IMR-90 (cell line): ENCODE measurements at regions not wholly inside any gene's neighbourhood (a gene's known extent, or its start where the extent isn't known, plus 50 kb on each side); places are given as distances from the start of the nearest gene placed in this dataset.

Experiments used
- ATAC-seq: fragments of 200-7000 bp; cut with Tn5 transposase; 2 replicates; pipeline ENCODE4 v1.9.1; 2020; ENCODE audit warnings: low read depth, mild to moderate bottlenecking, moderate library complexity
- BruUV-seq: library from RNA; stranded (reverse); fragments of 400-500 nt; replicated peaks from 2 replicates; lab custom pipeline; 2021; lab: Mats Ljungman, UMichigan
- CTCF ChIA-PET: fragments of 300-600 bp; formaldehyde crosslinking; extraction: SDS; loops from one replicate; lab custom pipeline; 2021; ENCODE audit warnings: antibody characterized with exemption; lab: Yijun Ruan, JAX
- POLR2A ChIA-PET: fragments of 300-600 bp; sonication (Branson Sonifier 250); formaldehyde crosslinking; loops from one replicate; lab custom pipeline; 2022; ENCODE audit warnings: antibody characterized with exemption; ENCODE audit not compliant: unreplicated experiment; lab: Charles Lee
- DNase-seq: peaks from one replicate; pipeline ENCODE4 v3.0.0; 2013
- H2AFZ ChIP-seq: replicated peaks from 2 replicates; pipeline ENCODE3; 2013; ENCODE audit warnings: low read length, mild to moderate bottlenecking; ENCODE audit not compliant: poor library complexity
- H2AK5ac ChIP-seq: 2 replicates; pipeline ENCODE4 v1.6.1; 2013; ENCODE audit warnings: low read depth, low read length, inconsistent platforms
- H2AK9ac ChIP-seq: replicated peaks from 2 replicates; pipeline ENCODE3; 2013; ENCODE audit warnings: mild to moderate bottlenecking, low read depth, low read length, moderate library complexity; ENCODE audit not compliant: poor library complexity
- H2BK120ac ChIP-seq: 2 replicates; pipeline ENCODE4 v1.6.1; 2013; ENCODE audit warnings: low read depth, low read length, inconsistent platforms
- H2BK15ac ChIP-seq: 3 replicates; pipeline ENCODE4 v1.6.1; 2013; ENCODE audit warnings: low read depth, low read length, inconsistent platforms
- H2BK20ac ChIP-seq: 2 replicates; pipeline ENCODE4 v1.6.1; 2013; ENCODE audit warnings: low read depth, mild to moderate bottlenecking, inconsistent platforms, low read length, moderate library complexity
- H2BK5ac ChIP-seq: 2 replicates; pipeline ENCODE4 v1.6.1; 2013; ENCODE audit warnings: mild to moderate bottlenecking, low read depth, low read length, inconsistent platforms; ENCODE audit not compliant: poor library complexity, severe bottlenecking
- H3K14ac ChIP-seq: replicated peaks from 2 replicates; pipeline ENCODE4 v1.6.1; 2013; ENCODE audit warnings: low read depth, low read length, inconsistent platforms
- H3K18ac ChIP-seq: 2 replicates; pipeline ENCODE4 v1.6.1; 2013; ENCODE audit warnings: low read depth, low read length, control low read depth
- H3K23ac ChIP-seq: 2 replicates; pipeline ENCODE4 v1.6.1; 2013; ENCODE audit warnings: low read depth, low read length, inconsistent platforms
- H3K27ac ChIP-seq: 2 replicates; pipeline ENCODE4 v1.5.1; 2013; ENCODE audit warnings: mild to moderate bottlenecking, control low read depth, low read length; ENCODE audit not compliant: insufficient read depth
- H3K27me3 ChIP-seq: 2 replicates; pipeline ENCODE4 v1.6.1; 2013; ENCODE audit warnings: low read length; ENCODE audit not compliant: control insufficient read depth, insufficient read depth
- H3K36me3 ChIP-seq: 2 replicates; pipeline ENCODE4 v1.6.1; 2013; ENCODE audit warnings: low read length, mixed read lengths; ENCODE audit not compliant: control insufficient read depth, insufficient read depth
- H3K4ac ChIP-seq: 2 replicates; pipeline ENCODE4 v1.6.1; 2013; ENCODE audit warnings: low read depth, low read length, inconsistent platforms
- H3K4me1 ChIP-seq: 2 replicates; pipeline ENCODE4 v1.6.1; 2013; ENCODE audit warnings: low read length, mixed read lengths; ENCODE audit not compliant: control insufficient read depth, insufficient read depth
- H3K4me2 ChIP-seq: 2 replicates; pipeline ENCODE4 v1.6.1; 2013; ENCODE audit warnings: low read depth, mild to moderate bottlenecking, control low read depth, low read length, moderate library complexity
- H3K4me3 ChIP-seq: 2 replicates; pipeline ENCODE4 v1.5.1; 2013; ENCODE audit warnings: low read depth, mild to moderate bottlenecking, control low read depth, low read length, moderate library complexity; ENCODE audit not compliant: insufficient read depth
- H3K56ac ChIP-seq: 2 replicates; pipeline ENCODE4 v1.6.1; 2013; ENCODE audit warnings: low read length, inconsistent platforms; ENCODE audit not compliant: insufficient read depth; ENCODE audit errors: extremely low read depth
- H3K79me1 ChIP-seq, 2 experiments: 2 replicates each; pipeline ENCODE4 v1.6.1; 2013; ENCODE audit warnings: low read length in 2 of 2, inconsistent platforms in 1 of 2, low read depth in 1 of 2
- H3K9ac ChIP-seq: 2 replicates; pipeline ENCODE4 v1.6.1; 2013; ENCODE audit warnings: low read depth, low read length, control low read depth
- H3K9me1 ChIP-seq: 2 replicates; pipeline ENCODE4 v1.6.1; 2013; ENCODE audit warnings: low read length, inconsistent platforms; ENCODE audit not compliant: insufficient read depth
- H3K9me3 ChIP-seq: 2 replicates; pipeline ENCODE4 v1.6.1; 2013; ENCODE audit warnings: low read length; ENCODE audit not compliant: control insufficient read depth, insufficient read depth
- H4K20me1 ChIP-seq: 2 replicates; pipeline ENCODE4 v1.6.1; 2013; ENCODE audit warnings: low read length, inconsistent platforms; ENCODE audit not compliant: insufficient read depth
- H4K5ac ChIP-seq: 2 replicates; pipeline ENCODE4 v1.6.1; 2013; ENCODE audit warnings: mild to moderate bottlenecking, low read depth, low read length, control low read depth
- H4K8ac ChIP-seq, 2 experiments: 2 replicates each; pipeline ENCODE4 v1.6.1; 2013; ENCODE audit warnings: low read depth in 2 of 2, low read length in 2 of 2, control low read depth in 1 of 2, inconsistent platforms in 1 of 2
- H4K91ac ChIP-seq: 2 replicates; pipeline ENCODE4 v1.6.1; 2013; ENCODE audit warnings: low read depth, low read length, inconsistent platforms; ENCODE audit not compliant: insufficient read depth
- CHD1 ChIP-seq: IDR thresholded peaks from 2 replicates; pipeline ENCODE4 v1.6.1; 2012; ENCODE audit warnings: low read depth, low read length, improper control_type of control experiment
- USF2 ChIP-seq: fragments of 150-350 bp; IDR thresholded peaks from 2 replicates; pipeline ENCODE4 v1.6.1; 2017; ENCODE audit warnings: mild to moderate bottlenecking, antibody characterized with exemption, low read length, low read depth
- WGBS, 2 experiments: methylation state at CpG; one replicate each; pipeline versions ENCODE4 v1.1.5 to v1.1.7; 2013; ENCODE audit warnings: missing lambda C conversion rate in 2 of 2; ENCODE audit not compliant: insufficient read length in 1 of 2; ENCODE audit errors: extremely low coverage in 2 of 2; 5-methylcytosine and 5-hydroxymethylcytosine counted together
- dilution Hi-C: fragments of 300-500 bp; cut with HindIII; formaldehyde crosslinking; loops from one replicate; pipeline ENCODE4 v1.14.3; 2018; ENCODE audit warnings: low sequenced_read_pairs; ENCODE audit not compliant: unreplicated experiment
- in situ Hi-C: fragments of 300-500 bp; cut with MboI; formaldehyde crosslinking; loops from 3 replicates; pipeline ENCODE4 v1.14.3; 2019; ENCODE audit warnings: low sequenced_read_pairs, inconsistent platforms, mixed read lengths
- intact Hi-C: fragments of 100-400 bp; cut with micrococcal nuclease; formaldehyde crosslinking; loops from 2 replicates; pipeline ENCODE4 v1.10.0; 2022

- Histone ChIP-seq H3K9ac (no peak overlapping the region), H3K4me2 (no peak overlapping the region), H2BK15ac (no peak overlapping the region), H4K91ac (no peak overlapping the region), H3K14ac (no peak overlapping the region), H2AFZ (no peak overlapping the region), H2AK9ac (no peak overlapping the region), H3K18ac (no peak overlapping the region), H3K9me1 (no peaks in the 10 kb centered on the region), H3K23ac (no peak overlapping the region), H2BK120ac (no peak overlapping the region), H3K27ac (no peak overlapping the region), H2AK5ac (no peak overlapping the region), H2BK5ac (no peak overlapping the region), H4K20me1 (no peaks in the 10 kb centered on the region), H3K9me3 (0 out of 2 replicates have a peak, but pooled peaks cover 4% of the 10 kb centered on the region), H3K36me3 (no peaks in the 10 kb centered on the region), H3K27me3 (no peaks in the 10 kb centered on the region), H3K4me1 (no peaks in the 10 kb centered on the region), H3K4me3 (no peak overlapping the region), H3K79me1 (no peaks in the 10 kb centered on the region), H3K4ac (no peak overlapping the region), H2BK20ac (no peak overlapping the region), H4K5ac (no peak overlapping the region), H4K8ac (no peak overlapping the region), H3K56ac (no peak overlapping the region)
- ChIA-PET CTCF (no interaction called here), POLR2A (no interaction called here)
- BruUV-seq = no TSS peak
- in situ Hi-C loops (no loop called here), dilution Hi-C loops (no loop called here), intact Hi-C loops (no loop called here)
- no CpG with 5 or more reads among the region's 18 CpGs for WGBS, 2 experiments
- no peak for DNase-seq
- TF ChIP-seq USF2 (no peak), CHD1 (no peak)
- no peak for ATAC-seq
These were observed 110.2 kb upstream of the ACKR3 start for GRCh38 chr2:236459393-236459792.
